ENCODE measurements at regions not wholly inside any gene's neighbourhood (a gene's known extent, or its start where the extent isn't known, plus 50 kb on each side); places are given as distances from the start of the nearest gene placed in this dataset.

GRCh38 chr3:94482686-94483085 is 419.8 kb downstream of the NSUN3 start:
- TF ChIP-seq CTCF (IDR thresholded peaks at IDR 0.05): no peak
- TF ChIP-seq POLR2A (IDR thresholded peaks at IDR 0.05): no peak

All from body of pancreas (tissue), 4 donors.